Prostate gland (tissue), 2 donors: ENCODE measurements at regions not wholly inside any gene's neighbourhood (a gene's known extent, or its start where the extent isn't known, plus 50 kb on each side); places are given as distances from the start of the nearest gene placed in this dataset.

Experiments used
- DNase-seq: peaks from one replicate; pipeline ENCODE4 v3.0.0-alpha.2; 2019; ENCODE audit warnings: low spot score
- H3K27ac ChIP-seq, 2 donors: fragments of 200-600 bp; sonication (generic); 2 replicates each; pipeline ENCODE4 v1.5.1; 2017 to 2019
- H3K27me3 ChIP-seq: fragments of 200-600 bp; sonication (generic); replicated peaks from 2 replicates; pipeline ENCODE4 v1.5.1; 2019; ENCODE audit not compliant: insufficient read depth
- H3K36me3 ChIP-seq, 2 donors: fragments of 200-600 bp; sonication (generic); 1 replicate in 1 of 2; 2 replicates in 1 of 2; pipeline versions ENCODE4 v1.5.1 to v1.8.1; 2017 to 2019
- H3K4me1 ChIP-seq: fragments of 200-600 bp; sonication (generic); replicated peaks from 2 replicates; pipeline ENCODE4 v1.5.1; 2019
- H3K4me3 ChIP-seq, 2 donors: fragments of 200-600 bp; sonication (generic); 2 replicates each; pipeline ENCODE4 v1.5.1; 2017 to 2019
- H3K9me3 ChIP-seq: fragments of 200-600 bp; sonication (generic); 2 replicates; pipeline ENCODE4 v1.5.1; 2017
- POLR2A ChIP-seq: fragments of 450-650 bp; IDR thresholded peaks from one replicate; pipeline ENCODE4 v1.6.1; 2016; ENCODE audit warnings: antibody characterized with exemption, mild to moderate bottlenecking
- POLR2AphosphoS5 ChIP-seq: sonication (generic); formaldehyde crosslinking; IDR thresholded peaks from one replicate; pipeline ENCODE4 v1.6.1; 2017; ENCODE audit warnings: antibody characterized with exemption
- WGBS: methylation state at CpG from one replicate; pipeline ENCODE4 v1.1.5; 2018; 5-methylcytosine and 5-hydroxymethylcytosine counted together
- intact Hi-C: fragments of 100-400 bp; cut with DNase I; formaldehyde crosslinking; loops from one replicate; pipeline ENCODE4 v1.14.2; 2022
- TF ChIP-seq, protein P1 (sequence below), 4 experiments: fragments of 200-600 bp in 2 of 4; fragments of 450-650 bp in 2 of 4; sonication (generic) in 2 of 4; IDR thresholded peaks; 1 replicate in 3 of 4; 2 replicates in 1 of 4; pipeline ENCODE4 v1.5.1; 2016 to 2019; ENCODE audit warnings: antibody characterized with exemption in 4 of 4, mild to moderate bottlenecking in 2 of 4, moderate library complexity in 2 of 4

DNA sequence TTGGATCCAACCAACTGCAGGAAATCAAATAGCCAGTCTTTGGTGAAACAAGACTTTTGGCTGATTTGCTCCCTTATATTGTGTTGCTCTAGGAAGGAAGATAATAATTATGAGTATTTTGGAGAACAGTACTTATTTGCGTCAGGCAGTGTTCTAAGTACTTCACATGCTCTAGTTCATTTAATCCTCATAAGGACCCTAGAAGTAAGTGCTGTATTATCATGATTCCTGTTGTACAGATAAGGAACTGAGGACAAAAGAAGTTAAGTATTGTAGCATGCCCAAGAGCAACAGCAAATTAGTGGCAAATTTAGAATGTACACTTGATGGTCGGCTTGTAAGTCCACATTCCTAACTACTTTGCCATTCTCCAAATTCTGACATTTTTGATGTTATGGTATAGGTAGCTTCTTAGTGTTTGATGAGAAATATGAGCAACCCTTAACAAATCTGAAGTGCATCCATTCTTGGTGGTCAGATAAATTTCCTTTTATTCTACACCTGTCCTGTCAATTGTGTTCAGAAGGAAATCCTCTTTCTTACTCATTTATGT, 72.0 kb downstream of the SPRY1 start:
- intact Hi-C loops, result no loop called here
- no peaks in the 10 kb centered on the region for H3K4me1 ChIP-seq
- 46% methylated on average over 2 of the region's 2 CpGs for WGBS
- H3K4me3 ChIP-seq, result no peak overlapping the region
- H3K36me3 ChIP-seq, result no peaks in the 10 kb centered on the region
- TF ChIP-seq POLR2AphosphoS5 (no peak), POLR2A (no peak)
- TF ChIP-seq, protein P1, sequence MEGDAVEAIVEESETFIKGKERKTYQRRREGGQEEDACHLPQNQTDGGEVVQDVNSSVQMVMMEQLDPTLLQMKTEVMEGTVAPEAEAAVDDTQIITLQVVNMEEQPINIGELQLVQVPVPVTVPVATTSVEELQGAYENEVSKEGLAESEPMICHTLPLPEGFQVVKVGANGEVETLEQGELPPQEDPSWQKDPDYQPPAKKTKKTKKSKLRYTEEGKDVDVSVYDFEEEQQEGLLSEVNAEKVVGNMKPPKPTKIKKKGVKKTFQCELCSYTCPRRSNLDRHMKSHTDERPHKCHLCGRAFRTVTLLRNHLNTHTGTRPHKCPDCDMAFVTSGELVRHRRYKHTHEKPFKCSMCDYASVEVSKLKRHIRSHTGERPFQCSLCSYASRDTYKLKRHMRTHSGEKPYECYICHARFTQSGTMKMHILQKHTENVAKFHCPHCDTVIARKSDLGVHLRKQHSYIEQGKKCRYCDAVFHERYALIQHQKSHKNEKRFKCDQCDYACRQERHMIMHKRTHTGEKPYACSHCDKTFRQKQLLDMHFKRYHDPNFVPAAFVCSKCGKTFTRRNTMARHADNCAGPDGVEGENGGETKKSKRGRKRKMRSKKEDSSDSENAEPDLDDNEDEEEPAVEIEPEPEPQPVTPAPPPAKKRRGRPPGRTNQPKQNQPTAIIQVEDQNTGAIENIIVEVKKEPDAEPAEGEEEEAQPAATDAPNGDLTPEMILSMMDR (IDR thresholded peaks at IDR 0.05), result no peak
- no peak for DNase-seq
- H3K27ac ChIP-seq, result no peak overlapping the region
- H3K27me3 ChIP-seq, result no peaks in the 10 kb centered on the region
- H3K9me3 ChIP-seq, result no peaks in the 10 kb centered on the region

DNA sequence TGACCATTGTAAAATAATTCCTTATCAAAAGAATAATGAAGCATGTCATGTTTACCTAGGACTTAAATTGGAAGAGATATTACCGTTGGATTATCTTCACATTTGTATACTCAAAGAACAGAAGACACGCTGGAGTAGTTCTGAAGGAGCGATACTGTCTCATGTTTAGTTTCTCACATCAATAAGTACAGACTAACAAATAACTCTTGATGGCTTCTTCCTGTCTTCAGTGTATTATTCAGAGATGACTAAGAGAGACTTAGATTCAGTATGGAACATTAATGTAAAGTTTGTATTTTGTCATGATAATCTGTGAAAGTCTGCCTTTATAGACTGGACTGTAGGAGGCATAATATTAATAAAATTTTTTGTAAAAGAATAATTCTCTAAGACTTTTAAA, 72.7 kb downstream of the SPRY1 start:
- H3K4me3 ChIP-seq, result no peak overlapping the region
- WGBS, result 76% methylated on average over 3 of the region's 3 CpGs
- DNase-seq, result no peak
- H3K36me3 ChIP-seq, result no peaks in the 10 kb centered on the region
- H3K4me1 ChIP-seq, result no peaks in the 10 kb centered on the region
- TF ChIP-seq POLR2A (no peak), POLR2AphosphoS5 (no peak)
- TF ChIP-seq, protein P1 (IDR thresholded peaks at IDR 0.05), result no peak
- no peaks in the 10 kb centered on the region for H3K27me3 ChIP-seq
- H3K27ac ChIP-seq, result no peak overlapping the region
- intact Hi-C loops, result no loop called here
- H3K9me3 ChIP-seq, result no peaks in the 10 kb centered on the region

DNA sequence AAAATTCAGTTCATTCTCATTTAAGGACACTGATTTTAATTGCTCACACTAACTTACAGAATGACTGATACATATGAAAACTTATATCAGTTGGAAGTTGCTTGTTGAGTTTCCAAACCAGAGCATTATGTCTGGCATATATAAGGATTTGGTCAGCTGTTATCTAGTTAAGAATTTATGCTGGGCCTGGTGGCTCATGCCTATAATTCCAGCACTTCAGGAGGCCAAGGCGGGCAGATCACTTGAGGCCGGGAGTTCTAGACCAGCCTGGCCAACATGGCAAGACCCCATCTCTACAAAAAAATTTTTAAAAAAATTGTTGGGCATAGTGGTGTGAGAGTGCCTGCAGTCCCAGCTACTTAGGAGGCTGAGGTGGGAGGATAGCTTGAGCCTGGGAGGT, 73.1 kb downstream of the SPRY1 start:
- Histone ChIP-seq H3K4me3 (no peak overlapping the region), H3K36me3 (no peaks in the 10 kb centered on the region), H3K4me1 (no peaks in the 10 kb centered on the region), H3K9me3 (no peaks in the 10 kb centered on the region), H3K27ac (no peak overlapping the region), H3K27me3 (no peaks in the 10 kb centered on the region)
- no peak for DNase-seq
- TF ChIP-seq POLR2AphosphoS5 (no peak), POLR2A (no peak)
- TF ChIP-seq, protein P1 (IDR thresholded peaks at IDR 0.05), result no peak
- intact Hi-C loops, result no loop called here
- WGBS, result 94% methylated on average over 2 of the region's 2 CpGs

DNA sequence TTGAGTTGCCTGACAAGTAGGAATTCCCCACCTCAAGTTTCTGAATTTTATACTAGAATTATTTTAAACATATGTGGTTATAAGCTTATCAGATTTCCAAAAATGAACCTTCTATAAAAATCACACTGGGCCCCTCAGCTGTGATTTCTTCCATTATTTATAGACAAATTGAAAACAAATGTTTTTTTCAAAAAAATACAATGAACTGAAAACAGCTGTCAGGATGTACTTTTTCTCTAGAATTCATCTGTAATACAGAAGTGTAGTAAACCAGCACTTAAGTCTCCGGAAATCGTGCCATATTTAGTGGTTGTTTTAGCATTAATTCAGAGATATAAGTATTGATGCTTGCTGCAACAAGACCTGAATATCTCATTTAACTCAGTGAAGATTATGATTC, 74.0 kb downstream of the SPRY1 start:
- no peaks in the 10 kb centered on the region for H3K9me3 ChIP-seq
- no peaks in the 10 kb centered on the region for H3K4me1 ChIP-seq
- TF ChIP-seq POLR2AphosphoS5 (no peak), POLR2A (no peak)
- TF ChIP-seq, protein P1 (IDR thresholded peaks at IDR 0.05), result no peak
- no peak overlapping the region for H3K27ac ChIP-seq
- intact Hi-C loops, result no loop called here
- H3K4me3 ChIP-seq, result no peak overlapping the region
- no peaks in the 10 kb centered on the region for H3K27me3 ChIP-seq
- 91% methylated on average over 2 of the region's 2 CpGs for WGBS
- H3K36me3 ChIP-seq, result no peaks in the 10 kb centered on the region
- DNase-seq, result no peak

DNA sequence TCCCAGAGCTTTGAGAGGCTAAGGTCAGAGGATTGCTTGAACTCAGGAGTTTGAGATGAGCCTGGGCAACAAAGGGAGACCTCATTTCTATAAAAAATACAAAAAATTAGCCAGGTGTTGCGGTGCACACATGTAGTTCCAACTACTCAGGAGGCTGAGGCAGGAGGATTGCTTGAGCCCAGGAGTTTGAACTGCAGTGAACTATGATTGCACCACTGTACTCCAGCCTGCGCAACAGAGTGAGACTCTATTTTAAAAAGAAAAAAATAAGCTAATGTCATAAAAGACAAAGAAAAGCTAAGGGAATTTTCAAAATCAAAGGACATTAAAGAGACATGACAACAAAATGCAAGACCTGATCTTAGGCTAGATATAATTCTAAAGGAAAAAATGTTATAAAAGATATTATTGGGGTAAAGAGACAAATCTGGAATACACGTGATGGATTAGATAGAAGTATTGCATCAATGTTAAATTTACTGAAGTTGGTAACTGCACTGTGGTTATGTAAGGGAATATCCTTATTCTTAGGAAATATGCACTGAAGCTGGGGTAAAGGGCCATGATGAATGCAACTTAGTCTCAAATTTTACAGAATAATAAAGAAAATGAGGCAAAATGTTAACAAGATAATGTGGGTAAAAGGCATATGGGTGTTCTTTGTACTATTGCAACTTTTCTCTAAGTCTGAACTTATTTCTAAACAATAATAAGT, 75.2 kb downstream of the SPRY1 start:
- no peaks in the 10 kb centered on the region for H3K4me1 ChIP-seq
- WGBS, result 57% methylated on average over 3 of the region's 3 CpGs
- no peak for TF ChIP-seq POLR2A
- TF ChIP-seq, protein P1 (IDR thresholded peaks at IDR 0.05), result no peak
- TF ChIP-seq POLR2AphosphoS5, result no peak
- DNase-seq, result no peak
- H3K36me3 ChIP-seq, result no peaks in the 10 kb centered on the region
- H3K4me3 ChIP-seq, result no peak overlapping the region
- H3K27me3 ChIP-seq, result no peaks in the 10 kb centered on the region
- intact Hi-C loops, result no loop called here
- no peaks in the 10 kb centered on the region for H3K9me3 ChIP-seq
- no peak overlapping the region for H3K27ac ChIP-seq
